Memory B cell (primary cell): ENCODE measurements at regions not wholly inside any gene's neighbourhood (a gene's known extent, or its start where the extent isn't known, plus 50 kb on each side); places are given as distances from the start of the nearest gene placed in this dataset.
"Not testable (repeated sequence)": the region's sequence is repeated elsewhere in the genome, so short reads cannot be mapped to it uniquely, and the experiment has no call there.

Source experiments
- ATAC-seq: fragments of 150-1000 bp; cut with Tn5 transposase; 2 replicates; pipeline ENCODE4 v1.10.0; 2021; ENCODE audit warnings: low read depth, mild to moderate bottlenecking, moderate library complexity
- DNase-seq, 2 donors: peaks; one replicate each; pipeline ENCODE4 v3.0.0; 2022; ENCODE audit warnings: low spot score in 2 of 2
- H3K27ac Mint-ChIP-seq: one replicate; pipeline ENCODE4 v1.8.0; 2022; ENCODE audit warnings: mild to moderate bottlenecking, moderate library complexity, mixed read lengths
- H3K27me3 Mint-ChIP-seq: one replicate; pipeline ENCODE4 v1.8.0; 2022; ENCODE audit warnings: mixed read lengths
- H3K36me3 Mint-ChIP-seq: one replicate; pipeline ENCODE4 v1.8.0; 2022; ENCODE audit warnings: mild to moderate bottlenecking, mixed read lengths
- H3K4me1 Mint-ChIP-seq: one replicate; pipeline ENCODE4 v1.8.0; 2022; ENCODE audit warnings: mixed read lengths
- H3K4me3 Mint-ChIP-seq: one replicate; pipeline ENCODE4 v1.8.0; 2022; ENCODE audit warnings: mild to moderate bottlenecking, moderate library complexity, mixed read lengths
- H3K9me3 Mint-ChIP-seq: one replicate; pipeline ENCODE4 v1.8.0; 2022; ENCODE audit warnings: mixed read lengths

DNA sequence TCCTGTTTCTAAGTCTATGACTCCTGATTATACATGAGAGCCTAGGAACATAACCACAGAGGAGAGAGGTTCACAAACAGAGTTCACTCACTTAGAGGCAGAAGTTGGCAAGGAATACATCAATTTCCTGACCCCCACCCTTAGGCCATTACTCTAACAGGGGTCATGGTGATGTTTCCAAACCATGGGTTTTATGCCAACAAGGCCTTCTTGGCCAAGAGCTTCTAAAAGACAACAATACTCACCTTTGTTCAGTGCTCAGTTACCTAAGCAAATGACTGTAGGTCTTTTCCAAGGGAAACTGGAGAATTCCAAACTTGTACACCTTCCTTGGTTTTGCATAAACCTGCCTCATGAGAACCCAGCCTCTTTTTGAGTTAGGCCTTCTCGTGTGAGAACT lies 52.6 kb downstream of the ERICH4 start:
- no peak for ATAC-seq

DNA sequence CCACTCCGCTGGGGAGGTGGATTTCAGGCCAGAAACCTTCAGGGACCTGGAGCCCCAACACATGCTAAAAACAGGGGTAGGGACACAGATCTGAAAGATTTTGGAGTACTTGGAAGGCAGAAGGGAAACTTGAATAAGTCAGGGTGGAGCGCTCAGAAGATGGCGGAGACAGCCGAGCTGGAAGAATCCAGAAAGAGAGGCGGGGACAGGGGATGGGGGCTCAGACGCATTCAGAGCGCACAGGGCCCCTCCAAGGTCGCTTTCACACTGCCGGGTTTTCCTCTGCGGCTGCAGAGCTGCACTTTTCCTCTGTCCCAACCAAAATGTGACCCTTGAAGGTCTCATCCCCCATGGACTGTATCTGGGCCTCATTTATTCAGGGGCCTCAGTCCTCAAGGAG lies 56.9 kb downstream of the ERICH4 start:
- Mint-ChIP-seq H3K27me3 (peaks cover 27% of the 10 kb centered on the region), H3K27ac (no peak overlapping the region), H3K4me1 (peaks cover 8% of the 10 kb centered on the region), H3K9me3 (no peaks in the 10 kb centered on the region), H3K36me3 (peaks cover 2% of the 10 kb centered on the region), H3K4me3 (no peak overlapping the region)
- DNase-seq (no peak), ATAC-seq (no peak)

More for the DNA sequence above, 52.6 kb downstream of the ERICH4 start:
- no peak for DNase-seq
- H3K27me3 Mint-ChIP-seq, result peaks cover 10% of the 10 kb centered on the region
- H3K27ac Mint-ChIP-seq, result no peak overlapping the region
- no peaks in the 10 kb centered on the region for H3K36me3 Mint-ChIP-seq
- no peak overlapping the region for H3K4me3 Mint-ChIP-seq
- peaks cover 2% of the 10 kb centered on the region for H3K9me3 Mint-ChIP-seq
- peaks cover 5% of the 10 kb centered on the region for H3K4me1 Mint-ChIP-seq

DNA sequence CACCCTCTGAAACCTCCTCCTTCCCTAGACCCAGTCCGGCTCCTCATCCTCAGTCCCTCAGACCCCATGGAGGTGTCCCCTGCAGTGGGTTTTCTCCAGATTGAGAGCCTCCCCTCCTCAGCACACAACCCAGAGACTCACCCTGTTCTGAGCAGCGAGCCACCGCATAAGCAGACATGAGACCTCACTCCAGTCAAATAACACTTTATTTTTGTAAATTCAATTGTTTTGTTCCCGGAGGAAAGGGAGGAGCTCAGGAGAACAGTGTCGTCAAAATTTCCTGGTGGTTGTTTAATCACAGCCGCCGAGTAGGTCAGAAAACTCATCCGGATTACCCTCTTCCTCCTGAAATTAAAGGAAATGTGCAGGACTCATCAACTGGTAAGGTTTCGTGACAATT lies 57.5 kb downstream of the ERICH4 start:
- DNase-seq (no peak), ATAC-seq (no peak)
- Mint-ChIP-seq H3K27me3 (peaks cover 32% of the 10 kb centered on the region), H3K4me3 (no peak overlapping the region), H3K4me1 (peaks cover 8% of the 10 kb centered on the region), H3K36me3 (peaks cover 2% of the 10 kb centered on the region), H3K9me3 (no peaks in the 10 kb centered on the region), H3K27ac (no peak overlapping the region)

DNA sequence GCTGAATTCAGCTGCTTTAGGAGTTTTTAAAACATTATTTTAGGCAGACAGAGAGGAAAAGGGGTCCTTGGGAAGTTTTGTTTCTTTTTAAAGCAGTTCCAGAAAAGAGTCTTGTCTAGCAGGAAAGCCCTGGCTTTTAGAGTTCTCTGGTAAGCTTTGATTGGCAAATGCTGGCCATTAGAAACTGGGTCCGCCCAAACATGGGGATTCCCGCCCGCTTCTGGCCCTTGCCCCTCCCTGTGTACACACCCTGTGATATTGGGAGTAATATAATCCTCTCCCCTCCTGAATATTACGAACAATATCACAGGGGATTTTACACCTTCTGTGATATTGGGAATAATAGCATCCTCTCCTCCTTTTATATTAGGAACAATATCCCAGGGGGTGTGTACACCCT lies 58.9 kb downstream of the ERICH4 start:
- H3K4me3 Mint-ChIP-seq, result no peak overlapping the region
- H3K27me3 Mint-ChIP-seq, result peaks cover 36% of the 10 kb centered on the region
- H3K36me3 Mint-ChIP-seq, result peaks cover 2% of the 10 kb centered on the region
- no peak overlapping the region for H3K27ac Mint-ChIP-seq
- H3K9me3 Mint-ChIP-seq, result no peaks in the 10 kb centered on the region
- ATAC-seq (no peak), DNase-seq (no peak)
- H3K4me1 Mint-ChIP-seq, result peaks cover 3% of the 10 kb centered on the region

DNA sequence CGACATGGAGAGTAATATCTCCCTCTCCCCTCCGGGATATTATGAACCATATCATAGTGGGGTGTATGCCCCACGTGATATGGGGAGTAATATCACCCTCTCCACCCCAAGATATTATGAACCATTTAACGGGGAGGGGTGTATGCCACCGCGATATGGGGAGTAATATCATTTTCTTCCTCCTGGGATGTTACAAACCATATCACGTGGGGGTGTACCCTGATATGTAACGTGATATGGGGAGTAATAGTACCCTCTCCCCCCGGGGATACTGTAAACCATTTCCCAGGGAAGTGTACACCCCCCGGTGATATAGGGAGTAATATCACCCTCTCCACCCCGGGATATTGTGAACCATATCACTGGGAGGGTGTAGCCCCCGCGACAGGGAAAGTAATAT lies 62.1 kb downstream of the ERICH4 start:
- peaks cover 28% of the 10 kb centered on the region for H3K27me3 Mint-ChIP-seq
- peaks cover 3% of the 10 kb centered on the region for H3K4me1 Mint-ChIP-seq
- ATAC-seq, result no peak
- H3K27ac Mint-ChIP-seq, result no peak overlapping the region
- no peak for DNase-seq
- peaks cover 2% of the 10 kb centered on the region for H3K36me3 Mint-ChIP-seq
- H3K4me3 Mint-ChIP-seq, result no peak overlapping the region
- H3K9me3 Mint-ChIP-seq, result no peaks in the 10 kb centered on the region

DNA sequence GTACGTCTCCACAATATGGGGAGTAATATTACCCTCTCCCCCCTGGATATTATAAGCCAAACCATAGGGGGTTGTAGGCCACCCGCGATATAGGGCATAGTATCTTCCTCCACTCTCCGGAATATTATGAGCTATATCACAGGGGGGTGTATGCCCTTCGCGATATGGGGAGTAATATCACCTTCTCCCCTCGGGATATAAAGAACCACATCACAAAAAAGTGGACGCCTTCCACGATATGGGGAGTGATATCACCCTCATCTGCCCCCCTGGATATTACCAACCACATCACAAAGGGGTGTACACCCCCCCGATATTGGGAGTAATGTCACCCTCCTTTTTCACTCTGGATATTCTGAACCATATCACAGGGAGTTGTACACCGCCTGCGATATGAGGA lies 65.5 kb upstream of the CEACAM21 start:
- H3K4me3 Mint-ChIP-seq, result no peak overlapping the region
- no peak for DNase-seq
- no peaks in the 10 kb centered on the region for H3K36me3 Mint-ChIP-seq
- H3K27me3 Mint-ChIP-seq, result peaks cover 12% of the 10 kb centered on the region
- peaks cover 3% of the 10 kb centered on the region for H3K4me1 Mint-ChIP-seq
- no peak overlapping the region for H3K27ac Mint-ChIP-seq
- no peaks in the 10 kb centered on the region for H3K9me3 Mint-ChIP-seq
- ATAC-seq, result no peak

DNA sequence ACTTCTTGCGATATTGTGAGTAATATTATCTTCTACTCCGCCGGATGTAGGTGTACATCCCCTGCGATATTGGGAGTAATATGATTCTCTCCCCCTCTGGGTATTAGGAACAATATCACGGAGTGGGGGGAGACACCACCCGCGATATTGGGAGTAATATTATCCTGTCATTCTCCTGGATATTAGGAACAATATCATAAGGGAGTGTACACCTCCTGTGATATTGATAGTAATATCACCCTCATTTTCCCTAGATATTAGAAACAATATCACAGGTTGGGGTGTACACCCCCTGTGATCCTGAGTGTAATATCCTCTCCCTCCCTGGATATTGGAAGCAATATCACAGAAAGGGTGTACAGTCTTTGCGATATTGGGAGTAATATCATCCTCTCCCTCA lies 64.3 kb upstream of the CEACAM21 start:
- H3K9me3 Mint-ChIP-seq, result no peaks in the 10 kb centered on the region
- H3K4me3 Mint-ChIP-seq, result no peak overlapping the region
- no peak for DNase-seq
- ATAC-seq, result no peak
- H3K27me3 Mint-ChIP-seq, result peaks cover 8% of the 10 kb centered on the region
- no peak overlapping the region for H3K27ac Mint-ChIP-seq
- H3K36me3 Mint-ChIP-seq, result no peaks in the 10 kb centered on the region
- H3K4me1 Mint-ChIP-seq, result peaks cover 13% of the 10 kb centered on the region

DNA sequence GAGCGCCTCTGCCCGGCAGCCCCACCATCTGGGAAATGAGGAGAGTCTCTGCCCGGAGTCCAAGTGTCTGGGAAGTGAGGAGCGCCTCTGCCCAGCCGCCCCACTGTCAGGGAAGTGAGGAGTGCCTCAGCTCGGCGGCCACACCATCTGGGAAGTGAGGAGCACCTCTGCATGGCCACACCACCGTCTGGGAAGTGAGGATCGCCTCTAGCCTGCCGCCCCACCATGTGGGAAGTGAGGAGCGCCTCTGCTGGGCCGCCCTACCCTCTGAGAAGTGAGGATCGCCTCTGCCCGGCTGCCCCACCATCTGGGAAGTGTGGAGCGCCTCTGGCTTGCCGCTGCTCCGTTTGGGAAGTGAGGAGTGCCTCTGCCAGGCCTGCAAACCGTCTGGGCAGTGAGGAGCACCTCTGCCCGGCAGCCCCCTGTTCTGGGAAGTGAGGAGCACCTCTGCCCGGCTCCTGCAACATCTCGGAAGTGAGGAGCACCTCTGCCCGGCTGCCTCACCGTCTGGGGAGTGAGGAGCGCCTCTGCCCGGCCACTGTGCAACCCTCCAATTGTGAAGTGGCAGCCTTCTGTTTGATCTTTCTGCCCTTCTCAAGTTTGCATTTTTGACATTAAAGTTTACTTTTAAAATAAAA lies 60.8 kb upstream of the CEACAM21 start:
- ATAC-seq (no peak), DNase-seq (no peak)
- H3K27ac Mint-ChIP-seq, result no peak overlapping the region
- H3K9me3 Mint-ChIP-seq, result no peaks in the 10 kb centered on the region
- H3K27me3 Mint-ChIP-seq, result peaks cover 6% of the 10 kb centered on the region
- H3K4me3 Mint-ChIP-seq, result no peak overlapping the region
- H3K36me3 Mint-ChIP-seq, result no peaks in the 10 kb centered on the region
- peaks cover 24% of the 10 kb centered on the region for H3K4me1 Mint-ChIP-seq

DNA sequence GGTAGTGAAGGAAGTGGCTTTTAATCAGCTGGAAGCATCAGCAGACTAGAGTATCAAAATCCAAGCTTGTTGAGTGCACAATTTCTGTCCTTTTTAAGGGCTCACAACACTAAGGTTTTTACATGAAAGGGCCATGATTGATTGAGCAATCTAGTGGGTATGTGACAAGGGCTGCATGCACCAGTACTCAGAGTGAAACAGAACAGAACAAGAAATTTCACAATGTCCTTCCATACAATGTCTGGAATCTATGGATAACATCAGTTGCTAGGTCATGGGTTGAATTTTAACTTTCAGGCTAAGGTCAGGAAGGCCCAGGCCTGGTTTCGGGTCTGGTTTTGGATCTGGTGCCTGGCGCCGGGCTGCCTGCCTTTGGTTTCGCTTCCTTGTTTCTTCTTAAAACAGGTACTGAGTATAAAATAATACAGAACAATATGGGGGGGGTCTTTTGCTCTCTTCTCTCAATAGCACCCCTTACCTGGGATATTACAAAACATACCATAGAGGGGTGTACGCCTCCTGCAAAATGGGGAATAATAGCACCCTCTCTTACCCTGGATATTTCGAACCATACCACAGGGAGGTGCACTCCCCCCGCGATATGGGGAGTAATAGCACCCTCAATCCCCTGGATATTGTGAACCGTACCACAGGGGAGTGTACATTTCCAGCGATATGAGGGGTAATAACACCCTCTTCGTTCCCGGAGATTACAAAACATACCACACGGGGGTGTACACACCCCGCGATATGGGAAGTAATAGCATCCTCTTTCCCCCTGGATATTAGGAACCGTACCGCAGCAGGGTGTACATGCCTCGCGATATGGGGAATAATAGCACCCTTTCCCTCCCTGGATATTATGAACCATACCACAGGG lies 59.4 kb upstream of the CEACAM21 start:
- peaks cover 29% of the 10 kb centered on the region for H3K4me1 Mint-ChIP-seq
- not testable (repeated sequence) for H3K36me3 Mint-ChIP-seq, H3K27me3 Mint-ChIP-seq, H3K9me3 Mint-ChIP-seq
- peak overlapping the region; percentile 60 for H3K4me3 Mint-ChIP-seq
- H3K27ac Mint-ChIP-seq, result peak overlapping the region; percentile 71
- DNase-seq, result peak; percentile 45 to 53
- peak; percentile 40 for ATAC-seq

DNA sequence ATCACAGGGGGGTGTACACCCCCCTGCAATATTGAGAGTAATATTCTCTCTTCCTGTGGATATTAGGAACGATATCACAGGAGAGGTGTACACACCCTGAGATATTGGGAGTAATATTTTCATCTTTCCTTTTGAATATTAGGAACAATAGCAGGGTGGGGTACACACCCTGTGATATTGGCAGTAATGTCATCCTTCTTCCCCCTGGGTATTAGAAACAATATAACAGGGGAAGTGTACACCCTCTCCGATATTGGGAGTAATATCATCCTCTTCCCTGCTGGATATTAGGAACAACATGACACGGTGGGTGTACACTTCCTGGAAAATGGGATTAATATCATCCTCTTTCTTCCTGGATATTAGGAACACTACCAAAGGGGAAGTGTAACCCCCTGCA lies 57.8 kb upstream of the CEACAM21 start:
- Mint-ChIP-seq H3K36me3 (no peaks in the 10 kb centered on the region), H3K27ac (no peak overlapping the region), H3K9me3 (no peaks in the 10 kb centered on the region), H3K27me3 (no peaks in the 10 kb centered on the region), H3K4me3 (no peak overlapping the region), H3K4me1 (peaks cover 39% of the 10 kb centered on the region)
- ATAC-seq (no peak), DNase-seq (no peak)

DNA sequence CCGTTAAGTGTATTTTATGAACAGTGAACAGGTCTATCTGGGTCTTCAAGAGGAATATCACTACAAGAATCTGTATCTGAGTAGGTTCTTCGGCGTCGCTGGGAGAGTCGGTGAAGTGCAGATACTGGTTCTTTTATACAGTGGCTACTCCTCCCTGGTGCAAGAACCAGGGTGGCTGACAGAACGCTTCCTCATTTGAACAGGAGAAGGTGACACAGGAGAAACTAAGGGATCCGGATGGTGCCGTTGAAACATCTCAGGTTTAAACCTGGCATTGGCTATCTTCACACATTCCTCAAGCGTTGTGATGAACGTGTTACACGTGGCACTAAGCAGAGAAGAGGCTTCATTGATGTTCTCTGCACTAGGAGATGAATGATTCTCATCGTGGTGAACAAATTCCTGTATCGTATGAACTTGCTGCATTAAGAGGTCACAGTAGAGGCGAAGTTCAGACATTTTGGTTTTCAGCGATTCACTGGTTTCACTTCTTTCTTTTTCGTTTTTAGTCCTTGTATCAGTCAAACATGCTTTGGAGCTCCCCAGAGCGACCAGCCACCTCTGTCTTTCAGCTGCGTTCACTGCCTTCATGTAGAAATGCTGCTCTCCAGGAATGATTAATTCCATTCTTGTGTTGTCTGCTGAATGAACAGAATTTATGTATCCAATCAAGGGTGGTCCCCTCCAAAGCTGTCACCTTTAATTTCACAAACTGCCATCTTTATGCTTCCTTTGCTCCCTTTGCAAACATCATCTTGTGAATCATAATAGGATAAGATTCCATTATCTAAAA lies 54.6 kb upstream of the CEACAM21 start:
- not testable (repeated sequence) for H3K36me3 Mint-ChIP-seq, H3K27me3 Mint-ChIP-seq, H3K9me3 Mint-ChIP-seq
- DNase-seq, result peak; percentile 39 to 52
- Mint-ChIP-seq H3K27ac (peak overlapping the region; percentile 98), H3K4me1 (peaks cover 39% of the 10 kb centered on the region), H3K4me3 (peak overlapping the region; percentile 80)
- ATAC-seq, result peak; percentile 83

DNA sequence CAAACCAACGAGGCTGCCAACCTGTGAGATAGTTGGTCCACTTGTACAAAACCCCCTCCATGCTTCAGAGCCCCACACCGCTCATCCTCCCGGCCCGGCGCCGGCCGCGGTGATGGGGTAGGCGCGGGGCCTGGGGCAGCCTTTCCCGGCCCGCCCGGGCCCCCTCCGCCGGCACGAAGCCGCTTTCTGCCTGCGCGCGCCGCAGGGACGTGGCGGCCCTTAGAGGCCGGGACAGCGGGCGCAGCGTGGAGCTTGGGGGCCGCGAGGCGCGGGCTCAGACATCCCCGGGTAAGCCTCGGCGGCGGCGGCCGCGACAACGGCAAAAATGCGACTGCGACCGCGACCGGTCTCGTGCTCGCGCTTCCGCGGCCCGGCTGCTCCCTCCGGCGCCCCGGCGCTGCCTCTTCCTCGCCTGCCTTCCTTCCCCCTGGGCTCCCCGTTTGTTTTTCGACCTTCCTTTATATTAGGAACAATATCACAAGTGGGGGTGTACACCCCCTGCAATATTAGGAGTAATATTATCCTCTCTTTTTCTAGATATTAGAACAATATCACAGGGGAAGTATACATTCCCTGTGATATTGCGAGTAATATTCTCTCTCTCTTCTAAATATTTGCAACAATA lies 53.9 kb upstream of the CEACAM21 start:
- ATAC-seq (peak; percentile 52), DNase-seq (peak; percentile 40 to 56)
- Mint-ChIP-seq H3K4me1 (peaks cover 33% of the 10 kb centered on the region), H3K27ac (peak overlapping the region; percentile 98), H3K27me3 (peaks cover 1% of the 10 kb centered on the region), H3K36me3 (no peaks in the 10 kb centered on the region), H3K9me3 (peaks cover 2% of the 10 kb centered on the region), H3K4me3 (peak overlapping the region; percentile 86)

DNA sequence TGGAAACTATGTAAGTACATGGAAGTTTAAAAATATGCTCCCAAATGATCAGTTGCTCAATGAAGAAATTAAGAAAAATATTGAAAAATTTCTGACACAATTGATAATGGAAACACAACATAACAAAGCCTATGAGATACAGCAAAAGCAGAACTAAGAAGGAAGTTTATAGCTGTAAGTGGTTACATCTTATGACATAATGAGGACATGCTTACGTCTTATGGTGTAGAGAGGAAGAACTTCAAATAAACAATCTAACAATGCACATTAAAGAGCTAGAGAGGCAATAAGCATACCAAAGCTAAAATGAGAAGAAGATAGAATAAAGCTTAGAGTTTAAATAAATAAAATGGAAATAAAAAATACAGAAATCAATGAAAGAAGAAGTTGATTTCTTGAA lies 50.0 kb upstream of the CEACAM21 start:
- no peak for ATAC-seq
- no peak for DNase-seq
- H3K9me3 Mint-ChIP-seq, result peaks cover 12% of the 10 kb centered on the region
- H3K27ac Mint-ChIP-seq, result peak overlapping the region; percentile 62
- H3K36me3 Mint-ChIP-seq, result peaks cover 2% of the 10 kb centered on the region
- no peak overlapping the region for H3K4me3 Mint-ChIP-seq
- peaks cover 46% of the 10 kb centered on the region for H3K4me1 Mint-ChIP-seq
- peaks cover 1% of the 10 kb centered on the region for H3K27me3 Mint-ChIP-seq
